HFF-Myc (cell line): ENCODE measurements at regions not wholly inside any gene's neighbourhood (a gene's known extent, or its start where the extent isn't known, plus 50 kb on each side); places are given as distances from the start of the nearest gene placed in this dataset.

Experiments
- DNase-seq: peaks from one replicate; pipeline ENCODE4 v3.0.0-alpha.2; 2011; ENCODE audit warnings: low read depth; ENCODE audit errors: extremely low read depth
- H3K4me3 ChIP-seq: replicated peaks from 2 replicates; pipeline ENCODE4 v1.5.1; 2011; ENCODE audit warnings: low read depth, mild to moderate bottlenecking, control low read depth, low read length
- CTCF ChIP-seq: IDR thresholded peaks from 2 replicates; pipeline ENCODE4 v1.5.1; 2012; ENCODE audit warnings: mild to moderate bottlenecking, low read depth, low read length, control low read depth; ENCODE audit errors: missing control alignments

- no peak for DNase-seq
- no peak for TF ChIP-seq CTCF
Observed at GRCh38 chr6:140736231-140736630, 1361.8 kb upstream of the CITED2 start.

DNA sequence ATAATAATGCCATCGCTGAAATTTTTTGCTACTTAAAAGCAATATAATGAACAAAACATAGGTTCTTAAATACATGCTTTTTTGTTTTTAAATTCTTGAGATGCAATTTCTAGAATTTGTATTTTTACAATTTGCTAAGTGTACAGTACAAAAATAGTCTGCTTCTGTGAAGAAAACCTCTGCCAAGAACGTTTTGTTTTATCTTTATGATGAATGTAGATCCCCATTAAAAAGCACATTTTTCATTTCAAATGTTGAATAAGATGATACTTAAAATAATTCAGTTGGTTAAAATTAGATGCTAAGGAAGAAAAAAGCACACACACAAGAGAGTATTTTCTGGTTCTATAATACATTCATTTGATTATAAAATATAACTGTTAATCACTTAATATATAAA is 1358.5 kb upstream of the CITED2 start:
- DNase-seq = no peak
- no peak for TF ChIP-seq CTCF
- H3K4me3 ChIP-seq = no peak overlapping the region

More at GRCh38 chr6:140736231-140736630, 1361.8 kb upstream of the CITED2 start:
- H3K4me3 ChIP-seq = no peak overlapping the region

DNA sequence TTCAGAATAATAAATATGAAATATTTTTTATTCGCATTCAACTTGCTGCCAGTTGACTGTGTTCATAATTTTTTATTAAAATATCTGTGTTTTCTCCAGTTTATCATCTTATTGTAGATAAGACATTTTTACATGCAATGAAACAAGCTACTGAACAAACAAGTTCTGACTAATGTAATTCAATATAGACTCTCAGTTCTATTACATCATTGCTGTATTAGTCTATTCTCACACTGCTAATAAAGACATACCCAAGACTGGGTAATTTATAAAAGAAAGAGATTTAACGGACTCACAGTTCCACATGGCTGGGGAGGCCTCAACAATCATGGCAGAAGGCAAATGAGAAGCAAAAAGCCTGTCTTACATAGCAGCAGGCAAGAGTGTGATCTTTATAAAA is 1357.7 kb upstream of the CITED2 start:
- no peak for DNase-seq
- TF ChIP-seq CTCF = no peak

DNA sequence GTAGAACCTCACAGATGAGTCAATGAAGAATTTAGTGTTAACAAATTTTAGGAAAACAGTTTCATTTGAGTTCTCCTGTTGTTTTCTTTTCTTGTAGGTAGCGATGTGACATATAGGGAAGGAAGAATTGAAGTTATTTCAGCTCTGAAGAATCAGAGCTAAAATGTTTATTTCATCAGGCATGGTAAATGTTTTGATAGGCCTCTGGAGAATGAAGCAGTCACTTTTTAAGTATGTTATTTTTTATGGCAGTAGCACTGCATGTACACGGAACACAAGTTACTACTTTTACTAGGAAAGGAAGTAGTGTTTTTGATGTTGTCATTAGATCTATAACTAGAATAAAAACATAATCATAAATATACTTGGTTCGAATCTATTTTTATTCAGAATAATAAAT is 1357.3 kb upstream of the CITED2 start:
- no peak for DNase-seq
- TF ChIP-seq CTCF = no peak

More for the DNA sequence above, 1357.7 kb upstream of the CITED2 start:
- no peak overlapping the region for H3K4me3 ChIP-seq

DNA sequence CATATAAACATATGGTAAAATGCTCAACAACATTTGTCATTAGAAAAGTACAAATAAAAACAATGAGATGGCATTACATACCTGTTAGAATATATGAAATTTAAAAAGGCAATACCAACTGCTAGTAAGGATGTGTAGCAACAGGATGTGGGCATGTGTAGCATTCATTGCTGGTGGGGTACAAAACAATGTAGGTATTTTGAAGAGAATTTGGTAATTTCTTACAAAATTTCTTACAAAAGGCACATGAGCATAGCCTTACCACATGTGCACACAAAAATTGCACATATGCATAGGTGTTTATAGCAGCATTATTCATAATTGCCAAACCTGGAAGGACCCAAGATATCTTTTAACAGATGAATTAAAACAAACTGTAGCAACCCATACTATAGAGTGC is 1355.1 kb upstream of the CITED2 start:
- TF ChIP-seq CTCF = no peak
- no peak for DNase-seq
- H3K4me3 ChIP-seq = no peak overlapping the region

More for the DNA sequence above, 1357.3 kb upstream of the CITED2 start:
- no peak overlapping the region for H3K4me3 ChIP-seq

- no peak for TF ChIP-seq CTCF
- no peak for DNase-seq
- no peak overlapping the region for H3K4me3 ChIP-seq
Observed at GRCh38 chr6:140718021-140718420, 1343.6 kb upstream of the CITED2 start.

DNA sequence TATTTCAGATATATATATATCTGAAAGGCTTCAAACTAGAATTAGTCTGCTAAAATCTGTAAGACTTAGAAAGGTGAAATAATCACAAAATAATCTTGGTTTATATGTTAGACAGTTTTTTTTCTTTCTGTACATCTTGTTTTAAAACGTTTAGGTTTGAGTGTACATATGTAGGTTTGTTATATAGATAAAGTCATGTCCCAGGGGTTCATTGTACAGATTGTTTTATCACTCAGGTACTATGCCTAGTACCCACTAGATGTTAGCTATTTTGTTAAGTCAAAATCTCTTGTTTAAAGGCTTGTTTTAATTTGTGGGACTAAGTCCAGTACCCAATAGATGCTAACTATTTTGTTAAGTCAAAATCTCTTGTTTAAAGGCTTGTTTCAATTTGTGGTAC is 1339.0 kb upstream of the CITED2 start:
- no peak for DNase-seq
- TF ChIP-seq CTCF = no peak
- H3K4me3 ChIP-seq = no peak overlapping the region
